ENCODE measurements at regions not wholly inside any gene's neighbourhood (a gene's known extent, or its start where the extent isn't known, plus 50 kb on each side); places are given as distances from the start of the nearest gene placed in this dataset.

DNA sequence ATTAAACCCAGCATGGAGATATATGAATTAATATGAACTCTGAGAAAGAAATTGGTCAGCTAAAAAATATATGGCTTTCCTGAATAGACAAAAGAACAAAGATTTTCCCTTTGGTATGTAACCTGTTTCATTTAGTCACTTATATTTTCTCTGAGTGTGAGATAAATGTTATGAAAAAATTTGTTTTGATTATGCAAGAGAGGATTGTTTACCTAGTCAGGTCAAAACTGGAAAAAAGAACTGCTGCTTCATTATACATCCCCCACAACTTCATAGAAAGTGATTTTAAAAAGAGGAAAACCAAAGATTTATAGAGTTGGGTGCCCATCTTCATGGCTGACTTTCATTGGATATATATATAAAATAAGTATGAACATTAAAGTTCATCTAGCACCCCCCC, 242.2 kb upstream of the FN1 start:
- no peaks in the 10 kb centered on the region for H3K4me1 ChIP-seq (ENCODE audit: control insufficient read depth, insufficient read depth, low read length)
- no peak for DNase-seq
- H3K9me3 ChIP-seq (ENCODE audit: control insufficient read depth, low read length) = no peaks in the 10 kb centered on the region
- H3K4me3 ChIP-seq (ENCODE audit: low read length) = no peak overlapping the region
- no peaks in the 10 kb centered on the region for H3K27me3 ChIP-seq (ENCODE audit: control insufficient read depth, insufficient read depth)
- ATAC-seq = no peak
- no peak overlapping the region for H3K27ac ChIP-seq (ENCODE audit: low read length)
- intact Hi-C loops (cut with DNase I) = no loop called here

DNA sequence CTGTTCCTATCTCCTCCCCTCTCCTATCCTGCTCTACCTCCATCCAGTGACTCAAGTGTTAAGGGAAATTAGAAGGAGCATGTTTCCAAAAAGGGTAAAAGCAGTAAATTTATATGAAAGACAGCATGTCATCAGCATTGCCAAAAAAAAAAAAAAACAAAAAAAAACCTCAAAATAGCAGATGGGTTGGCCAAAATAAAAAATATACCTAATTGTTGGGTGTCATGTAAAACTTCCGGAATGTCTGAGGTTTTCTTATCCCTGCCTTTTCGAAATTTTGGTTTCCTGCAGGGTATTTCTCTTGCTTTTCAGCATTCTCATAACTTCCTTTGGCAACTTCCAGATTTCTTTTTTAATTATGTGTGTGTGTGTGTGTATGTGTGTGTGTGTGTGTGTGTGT, 241.6 kb upstream of the FN1 start:
- Histone ChIP-seq H3K4me1 (ENCODE audit: control insufficient read depth, insufficient read depth, low read length) (no peaks in the 10 kb centered on the region), H3K4me3 (ENCODE audit: low read length) (no peak overlapping the region), H3K9me3 (ENCODE audit: control insufficient read depth, low read length) (no peaks in the 10 kb centered on the region), H3K27ac (ENCODE audit: low read length) (no peak overlapping the region), H3K27me3 (ENCODE audit: control insufficient read depth, insufficient read depth) (no peaks in the 10 kb centered on the region)
- DNase-seq = no peak
- intact Hi-C loops (cut with DNase I) = no loop called here
- no peak for ATAC-seq
- 81% methylated on average over 2 of the region's 2 CpGs for WGBS

DNA sequence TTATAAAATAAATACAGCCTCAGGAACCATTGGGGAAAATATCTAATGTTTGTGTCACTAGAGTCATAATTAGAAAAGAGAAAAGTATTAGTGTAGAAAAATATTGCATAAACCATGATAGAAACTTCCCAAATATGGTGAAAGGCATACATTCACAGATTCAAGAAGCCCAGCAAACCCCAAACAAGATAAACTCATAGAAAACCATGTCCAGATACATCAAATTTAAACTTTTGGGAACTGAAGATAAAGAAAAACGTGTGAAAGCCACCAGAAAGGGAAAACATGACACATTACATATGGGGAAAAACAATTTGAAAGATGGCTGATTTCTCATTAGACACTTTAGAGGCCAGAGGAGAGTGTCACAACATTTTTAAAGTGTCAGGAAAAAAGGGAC, 236.5 kb upstream of the FN1 start:
- no peak for ATAC-seq
- Histone ChIP-seq H3K9me3 (ENCODE audit: control insufficient read depth, low read length) (no peaks in the 10 kb centered on the region), H3K4me3 (ENCODE audit: low read length) (no peak overlapping the region), H3K27me3 (ENCODE audit: control insufficient read depth, insufficient read depth) (no peaks in the 10 kb centered on the region), H3K4me1 (ENCODE audit: control insufficient read depth, insufficient read depth, low read length) (no peaks in the 10 kb centered on the region), H3K27ac (ENCODE audit: low read length) (no peak overlapping the region)
- WGBS = 60% methylated on average over 1 of the region's 1 CpG
- intact Hi-C loops (cut with DNase I) = no loop called here
- no peak for DNase-seq

DNA sequence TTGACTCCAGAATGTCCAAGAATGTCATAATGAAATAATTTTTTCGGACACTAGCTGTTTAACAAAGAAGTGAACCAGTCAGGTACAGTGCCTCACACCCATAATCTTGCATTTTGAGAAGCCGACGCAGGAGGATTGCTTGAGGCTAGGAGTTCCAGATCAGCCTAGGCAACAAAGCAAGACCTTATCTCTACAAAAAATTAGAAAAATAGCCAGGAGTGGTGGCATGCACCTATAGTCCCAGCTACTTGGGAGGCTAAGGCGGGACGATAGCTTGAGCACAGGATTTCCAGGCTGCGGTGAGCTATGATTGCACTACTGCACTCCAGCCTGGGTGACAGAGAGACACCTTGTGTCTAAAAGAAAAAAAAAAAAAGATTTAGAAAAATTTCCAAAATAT, 235.8 kb upstream of the FN1 start:
- H3K27ac ChIP-seq (ENCODE audit: low read length) = no peak overlapping the region
- no peak for ATAC-seq
- no peak for DNase-seq
- no peak overlapping the region for H3K4me3 ChIP-seq (ENCODE audit: low read length)
- WGBS = 81% methylated on average over 6 of the region's 6 CpGs
- no peaks in the 10 kb centered on the region for H3K9me3 ChIP-seq (ENCODE audit: control insufficient read depth, low read length)
- intact Hi-C loops (cut with DNase I) = no loop called here
- H3K27me3 ChIP-seq (ENCODE audit: control insufficient read depth, insufficient read depth) = no peaks in the 10 kb centered on the region
- no peaks in the 10 kb centered on the region for H3K4me1 ChIP-seq (ENCODE audit: control insufficient read depth, insufficient read depth, low read length)

DNA sequence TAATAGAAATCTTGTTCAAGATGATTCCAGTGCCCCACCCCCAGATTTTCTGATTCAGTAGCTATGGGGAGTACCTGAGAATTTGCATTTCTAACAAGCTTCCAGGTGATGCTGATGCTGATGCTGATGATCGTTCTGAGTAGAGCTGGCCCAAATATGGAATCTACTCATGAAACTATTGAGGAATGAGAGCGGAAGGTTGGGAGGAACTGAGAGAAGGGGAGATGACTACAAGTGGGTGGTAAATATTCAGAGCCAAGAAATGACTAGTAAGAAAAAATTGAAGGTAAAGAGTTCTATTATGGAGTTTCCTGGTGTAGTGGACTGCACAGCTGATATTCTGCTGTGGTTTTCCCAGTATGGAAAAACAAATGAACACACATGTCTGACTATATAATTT, 235.4 kb upstream of the FN1 start:
- Histone ChIP-seq H3K27me3 (ENCODE audit: control insufficient read depth, insufficient read depth) (no peaks in the 10 kb centered on the region), H3K4me3 (ENCODE audit: low read length) (no peak overlapping the region), H3K9me3 (ENCODE audit: control insufficient read depth, low read length) (no peaks in the 10 kb centered on the region), H3K27ac (ENCODE audit: low read length) (no peak overlapping the region), H3K4me1 (ENCODE audit: control insufficient read depth, insufficient read depth, low read length) (no peaks in the 10 kb centered on the region)
- 92% methylated on average over 2 of the region's 2 CpGs for WGBS
- intact Hi-C loops (cut with DNase I) = no loop called here
- no peak for ATAC-seq
- no peak for DNase-seq

DNA sequence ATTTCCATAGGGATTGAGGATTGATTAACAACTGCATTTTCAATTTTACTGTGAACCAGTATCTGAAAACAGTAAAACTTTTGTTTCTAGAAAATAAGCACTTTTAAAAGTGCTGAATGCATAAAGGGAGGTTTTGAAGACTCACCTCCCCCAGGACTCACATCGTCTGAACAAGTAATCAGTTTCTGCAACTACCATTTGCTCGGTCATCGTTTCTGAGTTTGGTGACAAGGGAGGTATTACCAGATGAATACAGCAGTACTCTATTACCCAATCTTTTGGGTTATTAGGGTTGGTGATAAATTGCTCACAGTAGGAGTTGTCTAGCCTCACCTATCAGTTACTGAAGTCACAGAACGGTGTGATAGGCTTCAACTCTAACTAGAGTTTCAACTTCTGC, 234.5 kb upstream of the FN1 start:
- H3K9me3 ChIP-seq (ENCODE audit: control insufficient read depth, low read length) = no peaks in the 10 kb centered on the region
- no peaks in the 10 kb centered on the region for H3K4me1 ChIP-seq (ENCODE audit: control insufficient read depth, insufficient read depth, low read length)
- no peak for ATAC-seq
- H3K27me3 ChIP-seq (ENCODE audit: control insufficient read depth, insufficient read depth) = no peaks in the 10 kb centered on the region
- no peak for DNase-seq
- no peak overlapping the region for H3K27ac ChIP-seq (ENCODE audit: low read length)
- H3K4me3 ChIP-seq (ENCODE audit: low read length) = no peak overlapping the region
- intact Hi-C loops (cut with DNase I) = no loop called here
- WGBS = 84% methylated on average over 4 of the region's 4 CpGs

DNA sequence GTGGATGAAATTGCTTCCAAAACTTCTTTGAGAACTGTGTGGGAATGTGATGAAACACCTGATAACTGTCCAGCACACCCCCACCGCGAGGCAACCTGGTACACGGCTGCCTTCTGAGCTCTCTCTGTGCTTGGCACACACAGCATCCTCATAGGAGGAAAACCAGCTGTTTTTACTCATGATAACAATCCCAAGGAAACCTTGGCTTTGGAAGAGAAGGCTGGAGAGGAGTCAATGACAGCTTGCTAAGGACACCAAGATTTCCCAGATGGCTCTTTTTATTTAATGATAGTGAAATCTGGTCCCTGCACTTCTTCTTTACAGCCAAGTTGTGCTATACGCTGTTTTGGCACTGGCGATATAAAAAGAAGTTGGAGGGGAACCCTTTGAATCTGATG, 232.5 kb upstream of the FN1 start:
- no peak overlapping the region for H3K27ac ChIP-seq (ENCODE audit: low read length)

DNA sequence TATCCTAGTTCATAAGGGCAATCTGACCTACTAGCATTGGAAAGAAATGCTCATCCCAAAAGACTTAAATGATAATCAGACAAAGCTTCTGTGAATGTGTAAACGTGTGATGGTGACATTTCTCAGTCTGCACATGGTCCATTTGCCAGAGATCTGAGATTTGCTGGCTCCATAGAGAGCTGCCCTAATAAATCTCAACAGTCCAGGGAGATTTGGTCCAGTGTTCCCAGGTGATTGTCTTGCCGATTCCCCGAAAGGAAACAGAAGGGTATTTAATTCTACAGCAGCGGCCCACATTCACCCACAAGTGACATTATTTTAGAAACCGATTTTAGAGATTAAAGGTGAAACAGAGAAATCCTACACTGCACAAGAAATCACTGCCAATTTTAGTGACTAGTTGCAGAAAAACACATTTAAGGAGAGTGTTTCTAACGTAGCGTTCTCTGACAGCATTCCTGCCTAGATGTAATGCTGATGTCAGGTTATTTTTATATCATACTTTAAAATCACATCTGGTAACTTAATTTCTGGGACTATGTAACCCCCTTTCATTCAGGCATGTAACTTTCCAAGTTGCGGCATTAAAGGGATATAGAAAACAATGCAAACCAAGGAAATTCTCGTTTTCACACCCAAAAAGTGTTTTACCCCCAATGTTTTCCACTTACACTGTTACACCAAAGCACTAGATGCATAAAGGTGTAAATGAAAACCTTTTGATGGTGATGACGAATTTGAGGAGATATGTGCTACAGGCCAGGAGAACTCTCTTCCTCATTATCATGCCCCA, 231.9 kb upstream of the FN1 start:
- no peak overlapping the region for H3K27ac ChIP-seq (ENCODE audit: low read length)
- intact Hi-C loops (cut with DNase I) = no loop called here

More for the DNA sequence above, 232.5 kb upstream of the FN1 start:
- WGBS = 29% methylated on average over 5 of the region's 5 CpGs
- Histone ChIP-seq H3K4me3 (ENCODE audit: low read length) (no peak overlapping the region), H3K9me3 (ENCODE audit: control insufficient read depth, low read length) (no peaks in the 10 kb centered on the region), H3K27me3 (ENCODE audit: control insufficient read depth, insufficient read depth) (no peaks in the 10 kb centered on the region), H3K4me1 (ENCODE audit: control insufficient read depth, insufficient read depth, low read length) (no peaks in the 10 kb centered on the region)
- ATAC-seq = peak; percentile 51 to 63
- DNase-seq = peak in 1 of 3 donors; percentile 69
- intact Hi-C loops (cut with DNase I) = no loop called here

DNA sequence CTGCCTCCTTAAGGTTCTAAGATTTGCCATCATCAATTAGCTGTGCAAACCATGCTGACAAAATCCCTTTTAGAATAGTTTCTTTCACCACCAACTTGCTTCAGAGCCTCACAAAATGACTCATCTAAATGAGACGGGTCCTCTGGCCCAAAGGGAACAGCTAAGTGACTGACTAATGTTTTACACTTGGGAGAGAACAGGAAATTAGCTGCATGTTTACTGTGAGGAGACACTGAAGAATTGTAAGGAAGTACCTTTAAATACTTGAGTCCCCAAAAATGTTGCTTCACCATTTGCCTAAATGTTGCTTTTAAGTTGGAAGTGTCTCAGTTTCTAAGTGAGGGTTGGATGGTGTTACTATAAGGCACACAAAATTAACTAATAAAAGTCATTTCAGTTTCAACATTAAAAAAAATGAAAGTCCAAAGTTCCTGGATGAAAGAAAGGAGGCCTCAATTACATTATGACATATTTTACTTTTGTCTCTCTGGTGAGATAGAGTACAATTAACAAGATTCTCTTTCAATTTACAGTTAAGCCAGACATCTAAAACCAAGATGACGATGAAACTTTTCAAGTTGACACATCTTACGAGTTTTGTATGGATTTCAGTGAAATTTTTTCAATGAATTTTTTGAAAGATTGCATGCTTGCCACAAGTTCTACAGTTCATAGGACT, 229.1 kb upstream of the FN1 start:
- WGBS = 73% methylated on average over 3 of the region's 3 CpGs
- no peak overlapping the region for H3K27ac ChIP-seq (ENCODE audit: low read length)
- no peak overlapping the region for H3K4me3 ChIP-seq (ENCODE audit: low read length)
- H3K9me3 ChIP-seq (ENCODE audit: control insufficient read depth, low read length) = no peaks in the 10 kb centered on the region
- ATAC-seq = peak; percentile 50 to 81
- intact Hi-C loops (cut with DNase I) = no loop called here
- DNase-seq = no peak
- no peaks in the 10 kb centered on the region for H3K4me1 ChIP-seq (ENCODE audit: control insufficient read depth, insufficient read depth, low read length)
- H3K27me3 ChIP-seq (ENCODE audit: control insufficient read depth, insufficient read depth) = no peaks in the 10 kb centered on the region

More for the DNA sequence above, 231.9 kb upstream of the FN1 start:
- no peak for DNase-seq
- no peaks in the 10 kb centered on the region for H3K9me3 ChIP-seq (ENCODE audit: control insufficient read depth, low read length)
- WGBS = 36% methylated on average over 10 of the region's 10 CpGs
- H3K4me3 ChIP-seq (ENCODE audit: low read length) = no peak overlapping the region
- no peaks in the 10 kb centered on the region for H3K4me1 ChIP-seq (ENCODE audit: control insufficient read depth, insufficient read depth, low read length)
- ATAC-seq = no peak
- no peaks in the 10 kb centered on the region for H3K27me3 ChIP-seq (ENCODE audit: control insufficient read depth, insufficient read depth)

DNA sequence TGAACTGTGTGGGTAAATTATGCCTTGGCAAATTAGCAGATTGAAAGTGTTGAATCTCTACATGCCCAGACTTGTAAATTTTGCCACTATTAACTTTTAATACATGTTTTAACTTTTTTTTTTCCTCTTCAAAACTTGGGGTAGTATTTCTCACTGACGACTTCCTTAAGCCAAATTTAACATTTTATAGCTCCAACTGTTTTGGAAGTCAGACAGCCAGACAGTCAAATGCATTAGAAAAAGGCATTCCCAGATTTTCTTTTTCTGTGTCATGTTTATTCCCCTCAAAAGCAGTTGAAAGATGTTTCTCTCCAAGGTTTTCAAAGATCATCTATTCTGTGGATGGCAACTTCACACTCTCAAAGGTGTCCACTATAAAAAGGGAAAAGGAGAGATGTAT, 226.8 kb upstream of the FN1 start:
- ATAC-seq (no peak), DNase-seq (no peak)
- Histone ChIP-seq H3K4me1 (ENCODE audit: control insufficient read depth, insufficient read depth, low read length) (no peaks in the 10 kb centered on the region), H3K9me3 (ENCODE audit: control insufficient read depth, low read length) (no peaks in the 10 kb centered on the region), H3K4me3 (ENCODE audit: low read length) (no peak overlapping the region), H3K27me3 (ENCODE audit: control insufficient read depth, insufficient read depth) (no peaks in the 10 kb centered on the region), H3K27ac (ENCODE audit: low read length) (no peak overlapping the region)
- 72% methylated on average over 1 of the region's 1 CpG for WGBS
- intact Hi-C loops (cut with DNase I) = no loop called here

DNA sequence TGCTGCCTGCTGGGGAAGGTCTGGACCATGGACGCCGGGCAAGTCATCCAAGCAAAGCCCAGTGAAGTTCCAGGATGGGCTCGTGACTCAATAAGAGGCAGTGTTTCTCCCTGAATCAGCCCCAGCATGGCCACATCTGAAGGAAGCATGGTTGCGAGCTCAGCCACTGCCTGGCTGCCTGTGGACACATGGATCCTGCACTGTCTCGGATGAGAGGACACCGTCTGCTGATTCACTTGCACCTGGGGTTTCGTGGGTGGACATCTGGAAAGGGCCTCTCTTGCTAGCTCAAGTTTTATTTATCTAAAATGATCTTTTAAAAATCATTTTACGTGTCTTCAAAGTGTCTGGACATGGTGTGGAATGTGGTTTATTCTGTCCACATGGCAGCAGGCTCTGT, 224.8 kb upstream of the FN1 start:
- H3K9me3 ChIP-seq (ENCODE audit: control insufficient read depth, low read length) = no peaks in the 10 kb centered on the region
- H3K27ac ChIP-seq (ENCODE audit: low read length) = no peak overlapping the region
- ATAC-seq (no peak), DNase-seq (no peak)
- no peak overlapping the region for H3K4me3 ChIP-seq (ENCODE audit: low read length)
- H3K27me3 ChIP-seq (ENCODE audit: control insufficient read depth, insufficient read depth) = no peaks in the 10 kb centered on the region
- intact Hi-C loops (cut with DNase I) = no loop called here
- no peaks in the 10 kb centered on the region for H3K4me1 ChIP-seq (ENCODE audit: control insufficient read depth, insufficient read depth, low read length)
- 91% methylated on average over 8 of the region's 8 CpGs for WGBS
